Lower lobe of right lung (tissue), 2 donors: ENCODE measurements at regions not wholly inside any gene's neighbourhood (a gene's known extent, or its start where the extent isn't known, plus 50 kb on each side); places are given as distances from the start of the nearest gene placed in this dataset.

Source experiments
- ATAC-seq, 2 donors: fragments of 200-7000 bp; cut with Tn5 transposase; one replicate each; pipeline ENCODE4 v1.9.1; 2020 to 2022; ENCODE audit warnings: mild to moderate bottlenecking in 2 of 2, moderate library complexity in 2 of 2
- DNase-seq: peaks from one replicate; pipeline ENCODE4 v3.0.0-alpha.2; 2020
- H3K27ac ChIP-seq: fragments of 200-600 bp; one replicate; pipeline ENCODE4 v1.8.0; 2022
- H3K27me3 ChIP-seq: fragments of 200-600 bp; one replicate; pipeline ENCODE4 v1.8.0; 2022; ENCODE audit warnings: low read depth
- H3K36me3 ChIP-seq: fragments of 200-600 bp; one replicate; pipeline ENCODE4 v1.8.0; 2022; ENCODE audit warnings: mild to moderate bottlenecking
- H3K4me1 ChIP-seq: fragments of 200-600 bp; one replicate; pipeline ENCODE4 v1.8.0; 2022
- H3K4me3 ChIP-seq: fragments of 200-600 bp; one replicate; pipeline ENCODE4 v1.8.0; 2022; ENCODE audit warnings: mild to moderate bottlenecking
- H3K9me3 ChIP-seq: fragments of 200-600 bp; one replicate; pipeline ENCODE4 v1.8.0; 2022
- CTCF ChIP-seq: fragments of 200-600 bp; IDR thresholded peaks from one replicate; pipeline ENCODE4 v1.8.0; 2022; ENCODE audit warnings: antibody characterized with exemption, mild to moderate bottlenecking
- intact Hi-C: fragments of 100-400 bp; cut with DNase I; formaldehyde crosslinking; loops from one replicate; pipeline ENCODE4 v1.11.0; 2022
- donor health status: DM: no; HTN: yes; CAD: no; lungs with severe emphysema.

GRCh38 chr15:60076582-60077276 is 72.6 kb downstream of the FOXB1 start:
- ATAC-seq = no peak
- intact Hi-C loops = no loop called here
- no peak overlapping the region for H3K4me3 ChIP-seq
- no peak for DNase-seq
- H3K9me3 ChIP-seq = no peaks in the 10 kb centered on the region
- no peaks in the 10 kb centered on the region for H3K36me3 ChIP-seq
- no peaks in the 10 kb centered on the region for H3K27me3 ChIP-seq
- H3K4me1 ChIP-seq = no peaks in the 10 kb centered on the region
- TF ChIP-seq CTCF = no peak
- H3K27ac ChIP-seq = no peak overlapping the region

GRCh38 chr15:60077581-60078359 is 73.7 kb downstream of the FOXB1 start:
- H3K36me3 ChIP-seq = no peaks in the 10 kb centered on the region
- intact Hi-C loops = no loop called here

GRCh38 chr15:60079210-60079609 is 75.1 kb downstream of the FOXB1 start:
- Histone ChIP-seq H3K36me3 (no peaks in the 10 kb centered on the region), H3K27ac (no peak overlapping the region), H3K9me3 (no peaks in the 10 kb centered on the region), H3K27me3 (no peaks in the 10 kb centered on the region), H3K4me1 (no peaks in the 10 kb centered on the region), H3K4me3 (no peak overlapping the region)
- no peak for TF ChIP-seq CTCF
- ATAC-seq (no peak), DNase-seq (no peak)
- intact Hi-C loops = no loop called here

More at GRCh38 chr15:60077581-60078359, 73.7 kb downstream of the FOXB1 start:
- no peak overlapping the region for H3K4me3 ChIP-seq
- DNase-seq = no peak
- H3K9me3 ChIP-seq = no peaks in the 10 kb centered on the region
- no peaks in the 10 kb centered on the region for H3K27me3 ChIP-seq
- TF ChIP-seq CTCF = no peak
- ATAC-seq = no peak
- no peak overlapping the region for H3K27ac ChIP-seq
- no peaks in the 10 kb centered on the region for H3K4me1 ChIP-seq

DNA sequence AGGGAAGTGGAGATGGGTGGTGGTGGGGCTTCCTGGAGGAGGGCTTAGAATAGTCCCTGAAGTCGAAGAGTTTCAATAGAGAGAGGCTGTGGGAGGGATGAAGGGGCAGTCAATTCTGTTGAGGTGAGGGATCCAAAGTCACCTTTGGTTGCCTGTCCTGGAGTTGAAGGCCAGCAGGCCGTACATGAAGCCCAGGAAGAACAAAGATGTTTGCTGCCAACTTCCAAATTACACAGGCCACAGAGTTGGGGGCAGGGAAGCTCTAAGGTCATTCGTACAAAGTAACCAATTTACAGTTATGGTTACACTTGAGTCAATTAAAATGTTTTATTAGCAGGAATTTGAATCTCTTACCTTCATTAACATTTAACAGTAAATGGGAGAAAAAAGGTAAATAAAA is 77.9 kb downstream of the FOXB1 start:
- intact Hi-C loops = no loop called here
- no peaks in the 10 kb centered on the region for H3K36me3 ChIP-seq
- H3K27ac ChIP-seq = no peak overlapping the region
- no peaks in the 10 kb centered on the region for H3K27me3 ChIP-seq
- ATAC-seq (no peak), DNase-seq (no peak)
- no peaks in the 10 kb centered on the region for H3K4me1 ChIP-seq
- TF ChIP-seq CTCF = no peak
- H3K4me3 ChIP-seq = no peak overlapping the region
- no peaks in the 10 kb centered on the region for H3K9me3 ChIP-seq

DNA sequence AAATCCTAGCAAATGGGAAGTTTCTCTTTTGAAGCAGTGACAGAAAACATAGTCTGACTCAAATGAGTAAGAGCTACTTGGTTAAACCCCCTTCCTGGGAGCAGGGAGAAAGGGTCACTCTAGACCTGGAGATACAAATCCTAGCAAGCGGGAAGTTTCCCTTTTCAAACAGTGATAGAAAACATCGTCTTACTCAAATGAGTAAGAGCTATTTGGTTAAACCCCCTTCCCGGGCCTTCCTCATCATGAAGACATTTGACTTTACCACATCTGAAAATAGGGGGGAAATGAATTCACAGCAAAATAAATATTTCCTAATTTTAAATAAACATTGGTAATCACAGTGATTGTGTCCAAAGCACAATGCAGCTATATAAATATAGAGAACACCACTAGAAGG is 79.2 kb downstream of the FOXB1 start:
- ATAC-seq (no peak), DNase-seq (no peak)
- Histone ChIP-seq H3K27me3 (peaks cover 1% of the 10 kb centered on the region), H3K27ac (no peak overlapping the region), H3K4me1 (no peaks in the 10 kb centered on the region), H3K36me3 (no peaks in the 10 kb centered on the region), H3K4me3 (no peak overlapping the region), H3K9me3 (no peaks in the 10 kb centered on the region)
- intact Hi-C loops = no loop called here
- no peak for TF ChIP-seq CTCF
